H1 (cell line): ENCODE measurements at regions not wholly inside any gene's neighbourhood (a gene's known extent, or its start where the extent isn't known, plus 50 kb on each side); places are given as distances from the start of the nearest gene placed in this dataset.

Experiments used
- BRCA1 ChIP-seq: IDR thresholded peaks from 2 replicates; pipeline ENCODE4 v1.6.1; 2012; ENCODE audit warnings: low read depth, low read length, improper control_type of control experiment
- CEBPB ChIP-seq: IDR thresholded peaks from 2 replicates; pipeline ENCODE4 v1.6.1; 2012; ENCODE audit warnings: low read depth, low read length
- CHD2 ChIP-seq: IDR thresholded peaks from 2 replicates; pipeline ENCODE4 v1.6.1; 2012; ENCODE audit warnings: low read length, improper control_type of control experiment
- CREB1 ChIP-seq: IDR thresholded peaks from 2 replicates; pipeline ENCODE4 v1.6.1; 2012; ENCODE audit warnings: inconsistent platforms
- GABPA ChIP-seq: IDR thresholded peaks from 2 replicates; pipeline ENCODE4 v1.6.1; 2011; ENCODE audit warnings: mild to moderate bottlenecking, low read length, moderate library complexity, borderline replicate concordance; ENCODE audit not compliant: insufficient read depth
- HDAC6 ChIP-seq: IDR thresholded peaks from one replicate; pipeline ENCODE4 v1.7.1; 2012; ENCODE audit warnings: low read depth, mild to moderate bottlenecking, inconsistent platforms, low read length, moderate library complexity
- NANOG ChIP-seq: IDR thresholded peaks from 2 replicates; pipeline ENCODE4 v1.6.1; 2011; ENCODE audit warnings: low read length, low read depth, mild to moderate bottlenecking, inconsistent platforms; ENCODE audit not compliant: insufficient read depth, poor library complexity, severe bottlenecking
- SRF ChIP-seq: IDR thresholded peaks from 2 replicates; pipeline ENCODE4 v1.6.1; 2011; ENCODE audit warnings: mild to moderate bottlenecking, low read depth, low read length, moderate library complexity
- YY1 ChIP-seq: IDR thresholded peaks from 2 replicates; pipeline ENCODE4 v1.6.1; 2011; ENCODE audit warnings: low read depth, mild to moderate bottlenecking, low read length
- TF ChIP-seq, protein P1 (sequence below): fragments of 300-600 bp; sonication (generic); IDR thresholded peaks from 2 replicates; pipeline ENCODE4 v1.7.1; 2012; ENCODE audit warnings: low read length, moderate library complexity, mild to moderate bottlenecking, inconsistent platforms; ENCODE audit not compliant: insufficient replicate concordance
- TF ChIP-seq, protein P2 (sequence below): IDR thresholded peaks from 2 replicates; pipeline ENCODE4 v1.6.1; 2012; ENCODE audit warnings: inconsistent platforms

DNA sequence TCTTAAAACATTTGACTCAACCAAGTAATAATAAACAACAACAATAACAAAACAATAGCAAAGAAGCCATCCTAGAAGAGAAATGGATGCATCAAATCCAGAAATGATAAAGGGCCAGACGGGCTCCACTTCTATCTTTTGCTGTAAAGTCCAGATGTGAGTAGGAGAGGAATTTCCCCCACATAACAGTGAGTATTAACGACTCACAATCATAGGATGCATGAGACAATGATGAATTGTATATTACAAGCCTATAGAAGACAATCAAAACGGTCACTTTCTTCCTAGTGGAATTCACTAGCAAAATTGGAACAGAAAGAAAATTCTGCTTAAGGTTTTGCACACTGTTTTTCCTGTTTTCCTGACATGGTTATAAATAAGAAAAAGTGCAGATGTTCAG lies 97.0 kb upstream of the PREP start (continued):
- TF ChIP-seq, protein P1, sequence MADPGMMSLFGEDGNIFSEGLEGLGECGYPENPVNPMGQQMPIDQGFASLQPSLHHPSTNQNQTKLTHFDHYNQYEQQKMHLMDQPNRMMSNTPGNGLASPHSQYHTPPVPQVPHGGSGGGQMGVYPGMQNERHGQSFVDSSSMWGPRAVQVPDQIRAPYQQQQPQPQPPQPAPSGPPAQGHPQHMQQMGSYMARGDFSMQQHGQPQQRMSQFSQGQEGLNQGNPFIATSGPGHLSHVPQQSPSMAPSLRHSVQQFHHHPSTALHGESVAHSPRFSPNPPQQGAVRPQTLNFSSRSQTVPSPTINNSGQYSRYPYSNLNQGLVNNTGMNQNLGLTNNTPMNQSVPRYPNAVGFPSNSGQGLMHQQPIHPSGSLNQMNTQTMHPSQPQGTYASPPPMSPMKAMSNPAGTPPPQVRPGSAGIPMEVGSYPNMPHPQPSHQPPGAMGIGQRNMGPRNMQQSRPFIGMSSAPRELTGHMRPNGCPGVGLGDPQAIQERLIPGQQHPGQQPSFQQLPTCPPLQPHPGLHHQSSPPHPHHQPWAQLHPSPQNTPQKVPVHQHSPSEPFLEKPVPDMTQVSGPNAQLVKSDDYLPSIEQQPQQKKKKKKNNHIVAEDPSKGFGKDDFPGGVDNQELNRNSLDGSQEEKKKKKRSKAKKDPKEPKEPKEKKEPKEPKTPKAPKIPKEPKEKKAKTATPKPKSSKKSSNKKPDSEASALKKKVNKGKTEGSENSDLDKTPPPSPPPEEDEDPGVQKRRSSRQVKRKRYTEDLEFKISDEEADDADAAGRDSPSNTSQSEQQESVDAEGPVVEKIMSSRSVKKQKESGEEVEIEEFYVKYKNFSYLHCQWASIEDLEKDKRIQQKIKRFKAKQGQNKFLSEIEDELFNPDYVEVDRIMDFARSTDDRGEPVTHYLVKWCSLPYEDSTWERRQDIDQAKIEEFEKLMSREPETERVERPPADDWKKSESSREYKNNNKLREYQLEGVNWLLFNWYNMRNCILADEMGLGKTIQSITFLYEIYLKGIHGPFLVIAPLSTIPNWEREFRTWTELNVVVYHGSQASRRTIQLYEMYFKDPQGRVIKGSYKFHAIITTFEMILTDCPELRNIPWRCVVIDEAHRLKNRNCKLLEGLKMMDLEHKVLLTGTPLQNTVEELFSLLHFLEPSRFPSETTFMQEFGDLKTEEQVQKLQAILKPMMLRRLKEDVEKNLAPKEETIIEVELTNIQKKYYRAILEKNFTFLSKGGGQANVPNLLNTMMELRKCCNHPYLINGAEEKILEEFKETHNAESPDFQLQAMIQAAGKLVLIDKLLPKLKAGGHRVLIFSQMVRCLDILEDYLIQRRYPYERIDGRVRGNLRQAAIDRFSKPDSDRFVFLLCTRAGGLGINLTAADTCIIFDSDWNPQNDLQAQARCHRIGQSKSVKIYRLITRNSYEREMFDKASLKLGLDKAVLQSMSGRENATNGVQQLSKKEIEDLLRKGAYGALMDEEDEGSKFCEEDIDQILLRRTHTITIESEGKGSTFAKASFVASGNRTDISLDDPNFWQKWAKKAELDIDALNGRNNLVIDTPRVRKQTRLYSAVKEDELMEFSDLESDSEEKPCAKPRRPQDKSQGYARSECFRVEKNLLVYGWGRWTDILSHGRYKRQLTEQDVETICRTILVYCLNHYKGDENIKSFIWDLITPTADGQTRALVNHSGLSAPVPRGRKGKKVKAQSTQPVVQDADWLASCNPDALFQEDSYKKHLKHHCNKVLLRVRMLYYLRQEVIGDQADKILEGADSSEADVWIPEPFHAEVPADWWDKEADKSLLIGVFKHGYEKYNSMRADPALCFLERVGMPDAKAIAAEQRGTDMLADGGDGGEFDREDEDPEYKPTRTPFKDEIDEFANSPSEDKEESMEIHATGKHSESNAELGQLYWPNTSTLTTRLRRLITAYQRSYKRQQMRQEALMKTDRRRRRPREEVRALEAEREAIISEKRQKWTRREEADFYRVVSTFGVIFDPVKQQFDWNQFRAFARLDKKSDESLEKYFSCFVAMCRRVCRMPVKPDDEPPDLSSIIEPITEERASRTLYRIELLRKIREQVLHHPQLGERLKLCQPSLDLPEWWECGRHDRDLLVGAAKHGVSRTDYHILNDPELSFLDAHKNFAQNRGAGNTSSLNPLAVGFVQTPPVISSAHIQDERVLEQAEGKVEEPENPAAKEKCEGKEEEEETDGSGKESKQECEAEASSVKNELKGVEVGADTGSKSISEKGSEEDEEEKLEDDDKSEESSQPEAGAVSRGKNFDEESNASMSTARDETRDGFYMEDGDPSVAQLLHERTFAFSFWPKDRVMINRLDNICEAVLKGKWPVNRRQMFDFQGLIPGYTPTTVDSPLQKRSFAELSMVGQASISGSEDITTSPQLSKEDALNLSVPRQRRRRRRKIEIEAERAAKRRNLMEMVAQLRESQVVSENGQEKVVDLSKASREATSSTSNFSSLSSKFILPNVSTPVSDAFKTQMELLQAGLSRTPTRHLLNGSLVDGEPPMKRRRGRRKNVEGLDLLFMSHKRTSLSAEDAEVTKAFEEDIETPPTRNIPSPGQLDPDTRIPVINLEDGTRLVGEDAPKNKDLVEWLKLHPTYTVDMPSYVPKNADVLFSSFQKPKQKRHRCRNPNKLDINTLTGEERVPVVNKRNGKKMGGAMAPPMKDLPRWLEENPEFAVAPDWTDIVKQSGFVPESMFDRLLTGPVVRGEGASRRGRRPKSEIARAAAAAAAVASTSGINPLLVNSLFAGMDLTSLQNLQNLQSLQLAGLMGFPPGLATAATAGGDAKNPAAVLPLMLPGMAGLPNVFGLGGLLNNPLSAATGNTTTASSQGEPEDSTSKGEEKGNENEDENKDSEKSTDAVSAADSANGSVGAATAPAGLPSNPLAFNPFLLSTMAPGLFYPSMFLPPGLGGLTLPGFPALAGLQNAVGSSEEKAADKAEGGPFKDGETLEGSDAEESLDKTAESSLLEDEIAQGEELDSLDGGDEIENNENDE, result no peak
- TF ChIP-seq NANOG (no peak), CHD2 (no peak), HDAC6 (no peak), BRCA1 (no peak), SRF (no peak), CREB1 (no peak), YY1 (no peak), CEBPB (no peak), GABPA (no peak)
- TF ChIP-seq, protein P2, sequence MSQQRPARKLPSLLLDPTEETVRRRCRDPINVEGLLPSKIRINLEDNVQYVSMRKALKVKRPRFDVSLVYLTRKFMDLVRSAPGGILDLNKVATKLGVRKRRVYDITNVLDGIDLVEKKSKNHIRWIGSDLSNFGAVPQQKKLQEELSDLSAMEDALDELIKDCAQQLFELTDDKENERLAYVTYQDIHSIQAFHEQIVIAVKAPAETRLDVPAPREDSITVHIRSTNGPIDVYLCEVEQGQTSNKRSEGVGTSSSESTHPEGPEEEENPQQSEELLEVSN, result no peak
